Parathyroid adenoma (tissue), 2 donors: ENCODE measurements at regions not wholly inside any gene's neighbourhood (a gene's known extent, or its start where the extent isn't known, plus 50 kb on each side); places are given as distances from the start of the nearest gene placed in this dataset.

Experiments used
- H2AFZ ChIP-seq: fragments of 300-600 bp; sonication (generic); one replicate; pipeline ENCODE4 v1.7.0; 2017; ENCODE audit warnings: antibody characterized with exemption, mild to moderate bottlenecking
- H3K27ac ChIP-seq: fragments of 300-600 bp; sonication (generic); one replicate; pipeline ENCODE4 v1.7.0; 2017
- H3K27me3 ChIP-seq: fragments of 300-600 bp; sonication (generic); one replicate; pipeline ENCODE4 v1.7.0; 2017; ENCODE audit warnings: low read length; ENCODE audit not compliant: control insufficient read depth, insufficient read depth
- H3K36me3 ChIP-seq: fragments of 300-600 bp; sonication (generic); one replicate; pipeline ENCODE4 v1.7.0; 2017; ENCODE audit warnings: low read length; ENCODE audit not compliant: control insufficient read depth, insufficient read depth
- H3K4me1 ChIP-seq: fragments of 300-600 bp; sonication (generic); one replicate; pipeline ENCODE4 v1.7.0; 2017; ENCODE audit warnings: control low read depth
- H3K4me2 ChIP-seq: fragments of 300-600 bp; sonication (generic); one replicate; pipeline ENCODE4 v1.7.0; 2017; ENCODE audit warnings: low read length
- H3K4me3 ChIP-seq: fragments of 300-600 bp; sonication (generic); one replicate; pipeline ENCODE4 v1.7.0; 2017; ENCODE audit warnings: low read depth, low read length
- H3K79me2 ChIP-seq: fragments of 300-600 bp; sonication (generic); one replicate; pipeline ENCODE4 v1.7.0; 2017; ENCODE audit warnings: control low read depth
- H3K9ac ChIP-seq: fragments of 300-600 bp; sonication (generic); one replicate; pipeline ENCODE4 v1.7.0; 2017; ENCODE audit warnings: mild to moderate bottlenecking
- H3K9me3 ChIP-seq: fragments of 300-600 bp; sonication (generic); one replicate; pipeline ENCODE4 v1.7.0; 2017; ENCODE audit warnings: low read length; ENCODE audit not compliant: control insufficient read depth
- CTCF ChIP-seq: fragments of 300-600 bp; sonication (generic); IDR thresholded peaks from one replicate; pipeline ENCODE4 v1.7.0; 2017; ENCODE audit warnings: antibody characterized with exemption, mild to moderate bottlenecking
- donor health status: primary hyperparathyroidism.

- no peak overlapping the region for H3K4me2 ChIP-seq
- no peaks in the 10 kb centered on the region for H3K79me2 ChIP-seq
- no peak for TF ChIP-seq CTCF
- H3K4me1 ChIP-seq = no peaks in the 10 kb centered on the region
- H2AFZ ChIP-seq = no peak overlapping the region
- no peaks in the 10 kb centered on the region for H3K36me3 ChIP-seq
- H3K27ac ChIP-seq = no peak overlapping the region
- no peaks in the 10 kb centered on the region for H3K27me3 ChIP-seq
- H3K9me3 ChIP-seq = no peaks in the 10 kb centered on the region
- no peak overlapping the region for H3K4me3 ChIP-seq
- no peak overlapping the region for H3K9ac ChIP-seq
Observed at GRCh38 chr10:109156396-109156795, 766.9 kb downstream of the XPNPEP1 start.

- Histone ChIP-seq H3K9ac (no peak overlapping the region), H3K27ac (no peak overlapping the region), H3K79me2 (no peaks in the 10 kb centered on the region), H2AFZ (no peak overlapping the region), H3K4me2 (no peak overlapping the region), H3K4me3 (no peak overlapping the region), H3K36me3 (no peaks in the 10 kb centered on the region), H3K9me3 (no peaks in the 10 kb centered on the region), H3K27me3 (no peaks in the 10 kb centered on the region), H3K4me1 (no peaks in the 10 kb centered on the region)
- no peak for TF ChIP-seq CTCF
Observed at GRCh38 chr10:109149666-109150350, 773.5 kb downstream of the XPNPEP1 start.

GRCh38 chr10:109127363-109127762, 795.9 kb downstream of the XPNPEP1 start:
- H3K4me1 ChIP-seq = no peaks in the 10 kb centered on the region
- no peaks in the 10 kb centered on the region for H3K27me3 ChIP-seq
- no peak overlapping the region for H2AFZ ChIP-seq
- H3K79me2 ChIP-seq = no peaks in the 10 kb centered on the region
- H3K27ac ChIP-seq = no peak overlapping the region
- H3K9me3 ChIP-seq = no peaks in the 10 kb centered on the region
- no peak overlapping the region for H3K9ac ChIP-seq
- H3K4me2 ChIP-seq = no peak overlapping the region
- TF ChIP-seq CTCF = no peak
- H3K36me3 ChIP-seq = no peaks in the 10 kb centered on the region
- H3K4me3 ChIP-seq = no peak overlapping the region

GRCh38 chr10:109126541-109126940, 796.8 kb downstream of the XPNPEP1 start:
- no peak overlapping the region for H3K4me2 ChIP-seq
- no peaks in the 10 kb centered on the region for H3K79me2 ChIP-seq
- no peak for TF ChIP-seq CTCF
- no peak overlapping the region for H2AFZ ChIP-seq
- no peaks in the 10 kb centered on the region for H3K27me3 ChIP-seq
- H3K9me3 ChIP-seq = no peaks in the 10 kb centered on the region
- H3K27ac ChIP-seq = no peak overlapping the region
- H3K36me3 ChIP-seq = no peaks in the 10 kb centered on the region
- H3K4me1 ChIP-seq = no peaks in the 10 kb centered on the region
- no peak overlapping the region for H3K9ac ChIP-seq
- no peak overlapping the region for H3K4me3 ChIP-seq

- H3K4me3 ChIP-seq = no peak overlapping the region
- H3K4me2 ChIP-seq = no peak overlapping the region
- H3K9ac ChIP-seq = no peak overlapping the region
- TF ChIP-seq CTCF = no peak
- H3K27ac ChIP-seq = no peak overlapping the region
- no peaks in the 10 kb centered on the region for H3K4me1 ChIP-seq
- H2AFZ ChIP-seq = no peak overlapping the region
- H3K27me3 ChIP-seq = no peaks in the 10 kb centered on the region
- H3K79me2 ChIP-seq = no peaks in the 10 kb centered on the region
- no peaks in the 10 kb centered on the region for H3K9me3 ChIP-seq
- no peaks in the 10 kb centered on the region for H3K36me3 ChIP-seq
Observed at GRCh38 chr10:109126016-109126415, 797.3 kb downstream of the XPNPEP1 start.
